MCF 10A (cell line): ENCODE measurements at regions not wholly inside any gene's neighbourhood (a gene's known extent, or its start where the extent isn't known, plus 50 kb on each side); places are given as distances from the start of the nearest gene placed in this dataset.

Experiments
- BruUV-seq: library from RNA; stranded (reverse); fragments of 400-500 nt; replicated peaks from 2 replicates; lab custom pipeline; 2021; lab: Mats Ljungman, UMichigan
- CTCF ChIA-PET: fragments of 300-600 bp; sonication (Branson Sonifier 250); formaldehyde crosslinking; extraction: SDS; loops from one replicate; lab custom pipeline; 2021; ENCODE audit warnings: antibody characterized with exemption, inconsistent platforms; lab: Yijun Ruan, JAX
- POLR2A ChIA-PET: fragments of 300-600, 350-650 bp; sonication (Branson Sonifier 250); formaldehyde crosslinking; extraction: SDS; loops from one replicate; lab custom pipeline; 2020; ENCODE audit warnings: antibody characterized with exemption, inconsistent platforms; lab: Yijun Ruan, JAX
- DNase-seq: peaks from one replicate; pipeline ENCODE4 v3.0.0-alpha.2; 2018; ENCODE audit not compliant: unreplicated experiment
- H3K27ac Mint-ChIP-seq: one replicate; pipeline ENCODE4 v1.8.0; 2022; ENCODE audit warnings: mild to moderate bottlenecking, low read depth, mixed read lengths; ENCODE audit not compliant: unreplicated experiment
- H3K27me3 Mint-ChIP-seq: one replicate; pipeline ENCODE4 v1.8.0; 2022; ENCODE audit warnings: mixed read lengths; ENCODE audit not compliant: insufficient read depth, unreplicated experiment
- H3K36me3 Mint-ChIP-seq: one replicate; pipeline ENCODE4 v1.8.0; 2022; ENCODE audit warnings: mild to moderate bottlenecking, moderate library complexity, mixed read lengths; ENCODE audit not compliant: insufficient read depth, unreplicated experiment
- H3K4me1 Mint-ChIP-seq: one replicate; pipeline ENCODE4 v1.8.0; 2022; ENCODE audit warnings: mixed read lengths; ENCODE audit not compliant: insufficient read depth, unreplicated experiment
- H3K4me3 Mint-ChIP-seq: one replicate; pipeline ENCODE4 v1.8.0; 2022; ENCODE audit warnings: mild to moderate bottlenecking, moderate library complexity, mixed read lengths; ENCODE audit not compliant: unreplicated experiment
- H3K9me3 Mint-ChIP-seq: one replicate; pipeline ENCODE4 v1.8.0; 2022; ENCODE audit warnings: mixed read lengths; ENCODE audit not compliant: unreplicated experiment
- CTCF ChIP-seq: fragments of 200-600 bp; IDR thresholded peaks from one replicate; pipeline ENCODE4 v1.8.0; 2022; ENCODE audit warnings: antibody characterized with exemption, mild to moderate bottlenecking; ENCODE audit not compliant: unreplicated experiment
- intact Hi-C: fragments of 100-400 bp; cut with micrococcal nuclease; formaldehyde crosslinking; loops from 2 replicates; pipeline ENCODE4 v1.14.1; 2022

GRCh38 chr4:177194906-177195305, 114.8 kb upstream of the NEIL3 start:
- CTCF ChIA-PET = interaction anchor here (0.5 to 0.9 kb wide), 3 partner anchors 12 to 163 kb away, joined by 3 read pairs; no protein-coding TSS in a partner anchor
- peak; percentile 53 for DNase-seq
- no TSS peak for BruUV-seq
- Mint-ChIP-seq H3K27me3 (no peaks in the 10 kb centered on the region), H3K4me3 (no peak overlapping the region), H3K4me1 (no peaks in the 10 kb centered on the region), H3K27ac (no peak overlapping the region), H3K9me3 (peaks cover 8% of the 10 kb centered on the region), H3K36me3 (no peaks in the 10 kb centered on the region)
- POLR2A ChIA-PET = no interaction called here
- no peak for TF ChIP-seq CTCF
- intact Hi-C loops = no loop called here

- BruUV-seq = no TSS peak
- TF ChIP-seq CTCF = no peak
- H3K9me3 Mint-ChIP-seq = peaks cover 8% of the 10 kb centered on the region
- H3K4me1 Mint-ChIP-seq = no peaks in the 10 kb centered on the region
- H3K27me3 Mint-ChIP-seq = no peaks in the 10 kb centered on the region
- no peak overlapping the region for H3K4me3 Mint-ChIP-seq
- no peak for DNase-seq
- intact Hi-C loops = no loop called here
- POLR2A ChIA-PET = no interaction called here
- no peaks in the 10 kb centered on the region for H3K36me3 Mint-ChIP-seq
- CTCF ChIA-PET = no interaction called here
- H3K27ac Mint-ChIP-seq = no peak overlapping the region
Measured at GRCh38 chr4:177196615-177197014, 113.1 kb upstream of the NEIL3 start.

- ChIA-PET POLR2A (no interaction called here), CTCF (interaction anchor here (1.3 kb wide), 1 partner anchor 154 kb away, joined by 6 read pairs; no protein-coding TSS in a partner anchor)
- Mint-ChIP-seq H3K27ac (no peak overlapping the region), H3K4me1 (no peaks in the 10 kb centered on the region), H3K9me3 (peaks cover 7% of the 10 kb centered on the region), H3K27me3 (no peaks in the 10 kb centered on the region), H3K36me3 (no peaks in the 10 kb centered on the region), H3K4me3 (no peak overlapping the region)
- DNase-seq = no peak
- TF ChIP-seq CTCF = no peak
- intact Hi-C loops = no loop called here
- no TSS peak for BruUV-seq
Measured at GRCh38 chr4:177201614-177202013, 108.1 kb upstream of the NEIL3 start.

GRCh38 chr4:177204126-177204525, 105.5 kb upstream of the NEIL3 start:
- BruUV-seq = no TSS peak
- CTCF ChIA-PET = no interaction called here
- no peaks in the 10 kb centered on the region for H3K36me3 Mint-ChIP-seq
- no peak for TF ChIP-seq CTCF
- H3K4me3 Mint-ChIP-seq = no peak overlapping the region
- H3K9me3 Mint-ChIP-seq = no peaks in the 10 kb centered on the region
- H3K4me1 Mint-ChIP-seq = no peaks in the 10 kb centered on the region
- H3K27me3 Mint-ChIP-seq = no peaks in the 10 kb centered on the region
- POLR2A ChIA-PET = interaction anchor here (1.5 kb wide), 1 partner anchor 15 kb away, joined by 5 read pairs; no protein-coding TSS in a partner anchor
- intact Hi-C loops = no loop called here
- no peak overlapping the region for H3K27ac Mint-ChIP-seq
- DNase-seq = no peak
